Smooth muscle cell (in vitro differentiated cells): ENCODE measurements at regions not wholly inside any gene's neighbourhood (a gene's known extent, or its start where the extent isn't known, plus 50 kb on each side); places are given as distances from the start of the nearest gene placed in this dataset.

Source experiments
- DNase-seq: peaks from one replicate; lab custom pipeline; 2025; ENCODE audit not compliant: unreplicated experiment; lab: John Stamatoyannopoulos, UW
- H2AFZ ChIP-seq: fragments of 200-600 bp; sonication (generic); 2 replicates; pipeline ENCODE4 v1.6.0; 2016; ENCODE audit warnings: antibody characterized with exemption, low read depth, mild to moderate bottlenecking
- H3F3A ChIP-seq: fragments of 200-600 bp; sonication (generic); 2 replicates; pipeline ENCODE4 v1.6.0; 2017; ENCODE audit warnings: antibody characterized with exemption, low read depth
- H3K27ac ChIP-seq: fragments of 200-600 bp; sonication (generic); 2 replicates; pipeline ENCODE4 v1.5.1; 2016; ENCODE audit warnings: low read depth, mild to moderate bottlenecking
- H3K27me3 ChIP-seq: fragments of 200-600 bp; sonication (generic); 2 replicates; pipeline ENCODE4 v1.6.1; 2016; ENCODE audit warnings: low read depth, mild to moderate bottlenecking
- H3K36me3 ChIP-seq: fragments of 200-600 bp; sonication (generic); 2 replicates; pipeline ENCODE4 v1.5.1; 2016; ENCODE audit warnings: low read depth
- H3K4me1 ChIP-seq: fragments of 200-600 bp; sonication (generic); 2 replicates; pipeline ENCODE4 v1.5.1; 2016; ENCODE audit warnings: low read depth
- H3K4me2 ChIP-seq: fragments of 200-600 bp; sonication (generic); 2 replicates; pipeline ENCODE4 v1.6.0; 2016; ENCODE audit warnings: mild to moderate bottlenecking
- H3K4me3 ChIP-seq: fragments of 200-600 bp; sonication (generic); 2 replicates; pipeline ENCODE4 v1.5.1; 2016; ENCODE audit warnings: mild to moderate bottlenecking
- H3K79me2 ChIP-seq: fragments of 200-600 bp; sonication (generic); 2 replicates; pipeline ENCODE4 v1.6.0; 2016; ENCODE audit warnings: low read depth, mild to moderate bottlenecking
- H3K9ac ChIP-seq: fragments of 200-600 bp; sonication (generic); 2 replicates; pipeline ENCODE4 v1.6.0; 2016; ENCODE audit warnings: low read depth
- H3K9me3 ChIP-seq: fragments of 200-600 bp; sonication (generic); replicated peaks from 2 replicates; pipeline ENCODE4 v1.5.1; 2016; ENCODE audit warnings: low read depth
- H4K20me1 ChIP-seq: fragments of 200-600 bp; sonication (generic); 2 replicates; pipeline ENCODE4 v1.6.0; 2016; ENCODE audit warnings: low read depth
- WGBS: methylation state at CpG from one replicate; pipeline ENCODE4 v1.1.7; 2016; ENCODE audit warnings: low lambda C conversion rate; 5-methylcytosine and 5-hydroxymethylcytosine counted together
- TF ChIP-seq, protein P1 (sequence below): fragments of 200-600 bp; sonication (generic); IDR thresholded peaks from 2 replicates; pipeline ENCODE4 v1.5.1; 2017; ENCODE audit warnings: borderline replicate concordance, mild to moderate bottlenecking, antibody characterized with exemption; ENCODE audit not compliant: insufficient read depth, poor library complexity, severe bottlenecking

DNA sequence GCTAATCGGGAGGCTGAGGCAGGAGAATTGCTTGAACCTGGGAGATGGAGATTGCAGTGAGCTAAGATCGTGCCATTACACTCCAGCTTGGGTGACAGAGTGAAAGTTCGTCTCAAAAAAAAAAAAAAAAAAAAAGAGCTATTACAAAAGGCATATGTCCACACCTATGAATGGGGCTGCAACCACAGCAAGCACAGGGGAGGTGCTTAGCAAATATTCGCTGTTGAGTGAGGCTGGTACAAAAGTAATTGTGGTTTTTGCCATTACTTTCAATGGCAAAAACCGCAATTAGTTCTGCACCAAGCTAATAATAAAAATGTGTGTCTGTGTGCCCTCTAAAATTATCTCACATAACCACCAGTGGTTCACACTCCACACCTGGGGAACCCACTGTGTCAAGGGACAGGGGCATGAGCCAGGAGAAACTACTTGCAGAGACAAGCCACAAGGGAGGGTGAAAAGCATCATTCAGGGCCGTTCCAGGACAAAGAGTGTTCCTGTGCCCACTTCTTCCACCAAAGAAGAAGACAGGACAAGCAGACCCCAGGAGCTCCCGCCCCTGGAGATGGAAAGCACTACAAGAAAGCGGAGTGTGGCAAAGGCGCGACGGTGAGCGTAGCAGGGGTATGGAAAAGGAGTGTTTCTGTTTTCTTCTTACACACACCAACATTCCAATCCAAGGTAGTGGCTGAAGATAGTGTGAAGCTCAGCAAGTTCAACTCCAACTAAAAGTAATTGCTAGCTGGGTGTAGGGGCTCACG lies 84.4 kb upstream of the CNEP1R1 start:
- TF ChIP-seq, protein P1, sequence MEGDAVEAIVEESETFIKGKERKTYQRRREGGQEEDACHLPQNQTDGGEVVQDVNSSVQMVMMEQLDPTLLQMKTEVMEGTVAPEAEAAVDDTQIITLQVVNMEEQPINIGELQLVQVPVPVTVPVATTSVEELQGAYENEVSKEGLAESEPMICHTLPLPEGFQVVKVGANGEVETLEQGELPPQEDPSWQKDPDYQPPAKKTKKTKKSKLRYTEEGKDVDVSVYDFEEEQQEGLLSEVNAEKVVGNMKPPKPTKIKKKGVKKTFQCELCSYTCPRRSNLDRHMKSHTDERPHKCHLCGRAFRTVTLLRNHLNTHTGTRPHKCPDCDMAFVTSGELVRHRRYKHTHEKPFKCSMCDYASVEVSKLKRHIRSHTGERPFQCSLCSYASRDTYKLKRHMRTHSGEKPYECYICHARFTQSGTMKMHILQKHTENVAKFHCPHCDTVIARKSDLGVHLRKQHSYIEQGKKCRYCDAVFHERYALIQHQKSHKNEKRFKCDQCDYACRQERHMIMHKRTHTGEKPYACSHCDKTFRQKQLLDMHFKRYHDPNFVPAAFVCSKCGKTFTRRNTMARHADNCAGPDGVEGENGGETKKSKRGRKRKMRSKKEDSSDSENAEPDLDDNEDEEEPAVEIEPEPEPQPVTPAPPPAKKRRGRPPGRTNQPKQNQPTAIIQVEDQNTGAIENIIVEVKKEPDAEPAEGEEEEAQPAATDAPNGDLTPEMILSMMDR, result no peak
- H3K36me3 ChIP-seq, result no peaks in the 10 kb centered on the region
- no peak overlapping the region for H3K4me3 ChIP-seq
- H3K9ac ChIP-seq, result no peak overlapping the region
- H3K27ac ChIP-seq, result no peak overlapping the region
- no peaks in the 10 kb centered on the region for H3K9me3 ChIP-seq
- no peaks in the 10 kb centered on the region for H4K20me1 ChIP-seq
- peaks cover 7% of the 10 kb centered on the region for H3K27me3 ChIP-seq
- WGBS, result 92% methylated on average over 13 of the region's 13 CpGs
- H2AFZ ChIP-seq, result no peak overlapping the region
- no peaks in the 10 kb centered on the region for H3K4me1 ChIP-seq
- H3F3A ChIP-seq, result no peaks in the 10 kb centered on the region
- H3K79me2 ChIP-seq, result no peaks in the 10 kb centered on the region
- no peak for DNase-seq
- no peak overlapping the region for H3K4me2 ChIP-seq

DNA sequence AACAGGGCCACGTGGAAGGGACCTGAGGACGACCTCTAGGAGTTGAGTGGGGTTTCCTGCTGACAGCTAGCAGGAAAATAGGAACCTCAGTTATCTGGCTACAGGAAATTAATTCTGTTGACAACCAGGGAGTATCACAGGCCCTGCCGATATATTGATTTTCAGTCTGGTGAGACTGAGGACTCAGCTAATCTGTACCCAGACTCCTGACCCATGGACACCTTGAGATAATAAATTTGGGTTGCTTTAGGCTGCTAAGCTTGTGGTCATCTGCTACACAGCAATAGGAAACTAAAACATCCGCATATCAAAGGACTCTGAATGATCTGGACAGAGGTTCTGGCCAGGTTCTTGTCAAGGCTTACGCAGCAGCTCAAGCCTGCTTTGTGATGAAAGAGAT lies 80.8 kb upstream of the CNEP1R1 start:
- Histone ChIP-seq H3K4me1 (no peaks in the 10 kb centered on the region), H3K4me2 (no peak overlapping the region), H3F3A (no peaks in the 10 kb centered on the region), H2AFZ (no peak overlapping the region), H3K27me3 (peaks cover 7% of the 10 kb centered on the region), H3K9me3 (no peaks in the 10 kb centered on the region), H3K79me2 (no peaks in the 10 kb centered on the region), H3K9ac (no peak overlapping the region), H3K36me3 (no peaks in the 10 kb centered on the region), H3K4me3 (no peak overlapping the region), H4K20me1 (no peaks in the 10 kb centered on the region), H3K27ac (no peak overlapping the region)
- WGBS, result 71% methylated on average over 5 of the region's 5 CpGs
- no peak for DNase-seq
- TF ChIP-seq, protein P1, result no peak

DNA sequence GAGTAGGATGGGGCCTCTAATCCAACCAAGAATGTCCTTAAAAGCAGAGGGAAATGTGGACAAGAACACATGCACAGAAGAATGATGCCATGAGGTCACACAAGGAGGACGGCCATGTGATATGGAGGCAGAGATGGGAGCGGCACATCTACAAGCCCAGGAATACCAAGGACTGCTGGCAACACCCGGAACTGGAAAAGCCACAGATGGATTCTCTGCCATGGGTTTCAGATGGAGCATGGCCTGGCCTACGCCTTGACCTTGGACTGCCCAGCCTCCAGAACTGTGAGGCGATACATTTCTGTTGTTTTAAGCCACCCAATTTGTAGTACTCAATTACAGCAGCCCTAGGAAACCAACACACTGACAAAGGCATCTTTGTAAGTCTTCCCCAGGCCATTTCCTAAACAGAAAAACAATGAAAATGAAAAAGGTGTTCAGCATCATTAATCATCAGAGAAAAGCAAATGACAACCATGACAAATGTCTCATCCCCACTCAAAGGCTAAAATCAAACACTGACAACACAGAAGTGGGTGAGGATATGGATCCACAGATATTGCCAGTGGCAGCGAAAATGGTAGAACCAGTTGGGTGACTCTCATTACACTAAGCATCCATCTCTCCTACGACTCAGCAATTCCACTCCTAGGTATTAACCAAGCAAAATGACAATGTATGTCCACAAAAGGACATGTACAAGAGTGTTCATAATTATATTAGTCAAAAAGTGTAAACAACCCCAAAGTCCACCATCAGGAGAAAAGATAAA lies 76.9 kb upstream of the CNEP1R1 start:
- H3K27me3 ChIP-seq, result no peaks in the 10 kb centered on the region
- no peaks in the 10 kb centered on the region for H3K4me1 ChIP-seq
- DNase-seq, result no peak
- no peaks in the 10 kb centered on the region for H3K9me3 ChIP-seq
- 87% methylated on average over 7 of the region's 7 CpGs for WGBS
- H3K9ac ChIP-seq, result no peak overlapping the region
- H3F3A ChIP-seq, result no peaks in the 10 kb centered on the region
- H3K79me2 ChIP-seq, result no peaks in the 10 kb centered on the region
- no peaks in the 10 kb centered on the region for H3K36me3 ChIP-seq
- H3K27ac ChIP-seq, result no peak overlapping the region
- no peaks in the 10 kb centered on the region for H4K20me1 ChIP-seq
- no peak overlapping the region for H3K4me3 ChIP-seq
- TF ChIP-seq, protein P1, result no peak
- H2AFZ ChIP-seq, result no peak overlapping the region
- H3K4me2 ChIP-seq, result no peak overlapping the region
